Superior temporal gyrus (tissue), 1 donor: ENCODE measurements at regions not wholly inside any gene's neighbourhood (a gene's known extent, or its start where the extent isn't known, plus 50 kb on each side); places are given as distances from the start of the nearest gene placed in this dataset.
"Not testable (repeated sequence)": the region's sequence is repeated elsewhere in the genome, so short reads cannot be mapped to it uniquely, and the experiment has no call there.

Experiments used
- DNase-seq: peaks from one replicate; pipeline ENCODE4 v3.0.0-alpha.2; 2016; ENCODE audit errors: extremely low spot score

GRCh38 chr6:112983713-112984261 lies 636.7 kb downstream of the RFPL4B start:
- DNase-seq: no peak

GRCh38 chr6:112984899-112985298 lies 637.8 kb downstream of the RFPL4B start:
- DNase-seq: no peak

DNA sequence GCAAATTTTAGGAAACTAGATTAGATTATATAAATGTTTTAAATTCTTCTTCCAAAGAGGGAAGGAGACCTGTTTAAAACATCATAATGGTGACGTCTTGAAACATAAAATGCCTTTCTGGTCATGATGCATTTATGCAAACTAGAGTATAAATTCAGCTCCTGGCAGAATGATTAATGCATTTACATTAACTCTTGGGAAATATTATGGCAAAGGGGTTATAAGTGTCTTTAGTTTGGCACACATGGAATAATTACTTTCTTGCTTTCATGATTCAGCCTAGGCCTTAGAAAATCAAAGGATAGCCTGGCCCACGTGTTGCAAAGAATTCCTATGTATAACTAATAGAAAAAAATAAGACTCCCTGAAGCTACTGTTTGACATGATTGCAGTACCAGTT lies 639.2 kb downstream of the RFPL4B start:
- no peak for DNase-seq

- no peak for DNase-seq
Observed at GRCh38 chr6:112988748-112989147, 641.6 kb downstream of the RFPL4B start.

DNA sequence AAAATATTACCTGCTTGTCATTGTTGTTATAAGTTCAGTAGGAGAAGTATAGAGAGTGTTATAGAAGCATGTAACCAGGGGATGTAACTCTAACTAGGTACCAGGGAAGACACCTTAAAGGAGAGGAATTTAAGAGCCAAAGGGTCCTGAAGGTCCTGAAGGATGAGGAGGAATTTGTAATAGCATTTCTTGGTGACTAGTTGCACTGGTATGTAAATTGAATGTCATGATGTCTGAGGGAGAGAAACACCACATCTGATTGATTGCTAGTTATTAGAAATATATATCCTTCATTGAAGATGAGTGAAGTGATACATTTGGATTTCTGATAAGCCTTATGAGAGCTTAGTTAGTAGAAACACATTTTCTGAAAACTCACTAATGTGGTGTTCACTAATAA lies 643.8 kb downstream of the RFPL4B start:
- DNase-seq: no peak

- DNase-seq: no peak
Observed at GRCh38 chr6:112991912-112992311, 644.8 kb downstream of the RFPL4B start.

DNA sequence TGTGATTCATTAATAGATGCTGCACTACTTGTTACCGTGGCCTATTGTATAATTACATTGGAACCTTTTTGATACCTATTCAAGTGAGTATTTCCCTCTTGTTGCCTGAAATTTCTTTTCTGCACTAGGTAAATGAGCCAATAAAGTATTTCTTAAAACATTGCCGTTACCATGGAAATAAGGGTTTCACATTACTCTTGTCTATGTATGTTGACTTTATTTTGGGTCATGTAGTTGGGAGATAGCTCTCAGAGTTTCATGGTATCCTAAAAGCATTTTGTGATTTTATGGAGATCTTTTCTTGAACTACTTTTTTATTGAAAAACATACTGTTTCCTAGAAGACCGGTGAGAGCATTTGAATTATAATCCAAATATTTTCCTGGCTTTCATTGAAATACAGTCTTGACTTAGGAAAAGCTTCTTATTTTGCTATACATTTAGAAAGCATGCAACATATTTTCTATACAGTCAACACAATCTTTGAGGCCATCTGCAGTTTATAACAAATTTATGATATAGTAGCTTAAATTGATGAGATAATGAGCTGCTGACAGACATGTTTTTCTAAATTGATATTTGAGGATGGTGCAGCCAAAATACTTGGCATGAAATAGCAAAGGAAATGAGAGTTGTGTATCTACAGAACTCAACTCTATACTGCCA lies 650.4 kb downstream of the RFPL4B start:
- DNase-seq: no peak

DNA sequence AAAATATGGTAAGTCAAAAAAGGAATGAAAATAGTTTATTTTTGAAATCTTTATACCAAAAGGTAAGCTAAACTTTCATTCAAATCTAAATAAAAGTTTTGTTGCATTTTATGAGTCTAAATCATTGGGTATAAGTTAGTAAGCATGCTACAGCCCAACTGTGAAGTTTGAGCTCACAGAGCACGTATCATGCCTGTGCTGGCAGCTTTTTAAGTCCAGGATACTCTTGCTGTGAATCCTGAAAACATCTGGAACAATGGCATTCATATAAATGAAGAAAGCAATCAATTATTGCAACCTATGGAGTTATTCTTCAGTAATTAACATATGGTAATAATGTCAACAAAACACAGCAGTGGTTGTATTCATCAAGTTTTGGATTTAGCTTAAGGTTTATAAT lies 656.9 kb downstream of the RFPL4B start:
- no peak for DNase-seq

GRCh38 chr6:113004470-113005270 lies 657.5 kb downstream of the RFPL4B start:
- no peak for DNase-seq

- no peak for DNase-seq
Observed at GRCh38 chr6:113006494-113006893, 659.4 kb downstream of the RFPL4B start.

DNA sequence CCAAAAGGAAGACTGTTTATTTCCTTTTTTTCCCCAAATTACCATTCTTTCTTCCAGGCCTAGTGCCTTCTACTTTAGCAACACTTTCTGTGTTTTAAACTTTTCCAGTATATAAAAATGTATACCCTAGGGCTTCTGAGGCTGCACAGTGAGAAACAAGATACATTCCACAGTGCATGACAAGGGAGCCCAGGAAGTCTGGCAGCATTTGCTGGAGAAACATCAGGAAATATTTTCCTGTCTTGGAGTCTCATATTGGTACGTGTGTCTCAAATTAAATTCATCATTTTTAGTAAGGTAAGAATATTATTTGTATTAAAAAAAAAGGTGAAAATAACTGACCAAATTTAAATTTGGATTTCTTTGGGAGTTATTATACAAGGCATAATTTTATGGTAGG lies 662.6 kb downstream of the RFPL4B start:
- no peak for DNase-seq

- no peak for DNase-seq
Observed at GRCh38 chr6:113010196-113010989, 663.3 kb downstream of the RFPL4B start.

DNA sequence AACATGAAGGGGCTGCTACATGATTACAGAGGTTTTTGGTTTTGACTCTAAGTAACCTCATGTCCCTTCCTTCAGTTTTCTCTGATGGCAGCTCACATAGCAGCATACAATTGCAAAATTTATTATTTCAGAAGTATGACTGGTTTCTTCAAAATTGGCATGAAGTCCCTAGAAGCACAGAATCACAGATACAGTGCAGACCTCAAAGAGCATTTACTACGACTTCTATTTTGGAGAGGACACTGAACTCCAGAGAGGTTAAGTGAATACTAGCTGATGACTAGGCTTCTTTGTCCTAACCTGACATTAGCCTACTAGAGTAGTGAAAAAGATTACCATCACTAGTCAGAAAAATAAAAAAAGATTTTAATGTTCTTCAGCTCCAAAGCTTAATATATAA lies 664.3 kb downstream of the RFPL4B start:
- DNase-seq: no peak

GRCh38 chr6:113011801-113012200 lies 664.7 kb downstream of the RFPL4B start:
- no peak for DNase-seq

GRCh38 chr6:113015249-113015648 lies 668.1 kb downstream of the RFPL4B start:
- no peak for DNase-seq

DNA sequence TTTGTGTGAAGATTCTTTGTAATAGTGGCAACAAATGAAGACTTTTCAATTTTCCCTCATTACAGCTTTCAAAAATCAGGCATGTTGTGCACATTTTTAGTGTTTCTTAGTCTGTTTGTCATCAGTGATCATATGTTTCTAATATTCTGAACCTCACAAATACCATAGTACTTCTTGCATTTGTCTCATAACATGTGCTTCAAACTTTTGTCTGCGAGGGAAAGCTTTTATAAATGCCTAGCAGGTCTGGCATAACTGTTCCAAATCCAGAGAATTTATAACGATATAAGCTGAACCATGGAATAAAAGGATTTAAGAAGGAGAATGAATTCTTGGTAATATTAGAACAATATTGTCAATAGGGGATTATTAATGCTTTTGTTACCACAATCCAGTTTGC lies 670.2 kb downstream of the RFPL4B start:
- no peak for DNase-seq

GRCh38 chr6:113018351-113019151 lies 671.4 kb downstream of the RFPL4B start:
- no peak for DNase-seq

DNA sequence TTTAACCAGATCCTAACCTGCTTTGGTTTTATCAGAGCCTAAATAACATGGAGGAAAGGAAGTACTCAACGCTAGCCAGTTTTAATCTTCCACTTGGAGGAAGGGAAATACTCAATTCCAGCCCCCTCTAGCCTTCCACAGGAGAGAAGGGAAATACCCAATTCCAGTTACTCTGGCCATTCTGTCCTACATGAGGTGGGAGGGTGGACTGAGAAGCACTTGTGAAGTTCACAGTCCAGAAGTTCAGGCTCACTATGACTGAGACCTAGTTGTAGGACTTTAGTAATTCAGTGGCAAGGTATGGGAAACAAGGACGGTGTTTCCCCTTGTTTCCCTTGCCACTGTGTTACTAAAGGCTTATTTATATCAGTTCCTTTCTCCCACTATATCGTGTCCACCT lies 672.0 kb downstream of the RFPL4B start:
- no peak for DNase-seq

- DNase-seq: no peak
Observed at GRCh38 chr6:113027780-113028179, 680.6 kb downstream of the RFPL4B start.

DNA sequence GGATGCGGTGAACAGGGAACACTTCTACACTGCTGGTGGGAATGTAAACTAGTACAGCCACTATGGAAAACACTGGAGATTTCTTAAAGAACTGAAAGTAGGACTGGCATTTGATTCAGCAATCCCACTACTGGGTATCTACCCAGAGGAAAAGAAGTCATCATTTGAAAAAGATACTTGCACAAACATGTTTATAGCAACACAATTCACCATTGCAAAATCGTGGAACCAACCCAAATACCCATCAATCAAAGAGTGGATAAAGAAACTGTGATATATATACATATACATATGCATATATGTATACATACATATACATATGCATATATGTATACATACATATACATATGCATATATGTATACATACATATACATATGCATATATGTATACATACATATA lies 682.0 kb downstream of the RFPL4B start:
- DNase-seq: not testable (repeated sequence)

DNA sequence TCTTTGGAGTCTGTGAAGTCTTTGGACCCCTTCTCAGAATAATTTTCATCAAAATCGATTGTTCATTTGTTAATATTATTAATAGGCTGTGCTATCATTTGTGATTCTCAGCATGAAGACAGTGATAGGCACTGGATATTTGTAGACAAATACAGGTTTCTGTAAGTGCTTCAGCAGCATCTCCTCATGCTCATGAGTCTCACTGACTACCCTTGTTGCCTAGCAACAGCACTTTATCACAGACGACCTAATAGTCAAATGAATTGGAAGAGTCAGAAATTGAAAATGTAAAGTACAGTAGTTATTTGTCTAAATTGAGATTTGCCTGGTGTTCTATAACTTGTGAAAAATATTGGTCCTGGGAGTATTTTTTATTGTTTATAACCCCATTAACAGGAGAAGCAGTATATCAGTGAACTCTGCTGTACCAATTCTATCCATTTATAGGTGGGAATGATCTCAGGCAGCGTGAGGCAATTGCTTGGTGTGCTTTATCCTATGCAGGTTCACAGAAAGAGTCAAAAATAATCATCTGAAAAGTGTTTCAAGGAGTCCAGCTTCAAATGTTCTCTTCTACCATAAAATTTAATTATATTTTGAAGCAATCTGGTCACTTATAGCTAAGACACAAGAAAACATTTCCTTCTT lies 684.6 kb downstream of the RFPL4B start:
- DNase-seq: no peak
